ENCODE measurements at regions not wholly inside any gene's neighbourhood (a gene's known extent, or its start where the extent isn't known, plus 50 kb on each side); places are given as distances from the start of the nearest gene placed in this dataset.

DNA sequence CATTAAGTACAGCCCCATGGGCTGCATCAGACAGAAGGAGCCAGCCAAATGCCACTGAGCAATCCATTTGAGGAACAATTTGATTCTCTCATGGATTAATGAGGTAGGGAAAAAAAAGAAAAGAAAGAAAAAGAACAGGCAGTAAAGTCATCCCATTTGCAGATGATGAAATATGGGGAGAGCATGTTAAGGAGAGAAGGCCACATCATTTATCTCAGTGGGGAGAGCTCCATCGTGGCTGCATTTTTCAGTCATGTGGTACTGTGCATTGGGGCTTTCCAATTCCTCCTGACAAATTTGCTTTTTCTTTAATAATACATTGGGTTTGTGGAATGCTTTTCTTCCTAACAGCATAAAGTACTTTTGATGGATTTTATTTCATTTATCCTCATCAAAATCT is 375.2 kb upstream of the TLE4 start:
- Histone ChIP-seq H4K20me1 (replicated peaks; ENCODE audit: control insufficient read depth, extremely low read depth, insufficient read depth, low read length) (no peaks in the 10 kb centered on the region), H3K9me1 (replicated peaks; ENCODE audit: control insufficient read depth, extremely low read depth, insufficient read depth, low read length) (no peaks in the 10 kb centered on the region), H3K36me3 (ENCODE audit: control insufficient read depth in 2 of 2, extremely low read depth in 1 of 2, insufficient read depth in 2 of 2, low read length in 2 of 2) (no peaks in the 10 kb centered on the region), H2AFZ (ENCODE audit: low read depth, low read length) (no peak overlapping the region), H3K4me2 (ENCODE audit: insufficient read depth, low read length) (no peak overlapping the region), H3K9ac (replicated peaks; ENCODE audit: extremely low read depth, insufficient read depth, low read length) (no peak overlapping the region), H3K79me2 (ENCODE audit: control insufficient read depth, insufficient read depth, low read length) (no peaks in the 10 kb centered on the region), H3K27ac (ENCODE audit: insufficient read depth, low read depth, low read length) (no peak overlapping the region), H3K4me3 (replicated peaks in 1 of 3; ENCODE audit: insufficient read depth in 1 of 3, low read depth in 1 of 3, low read length in 3 of 3) (no peak overlapping the region), H3K4me1 (ENCODE audit: control insufficient read depth, extremely low read depth, insufficient read depth, low read length) (no peaks in the 10 kb centered on the region), H3K9me3 (replicated peaks; ENCODE audit: control insufficient read depth, insufficient read depth, low read length) (no peaks in the 10 kb centered on the region), H3K27me3 (ENCODE audit: control insufficient read depth in 2 of 2, insufficient read depth in 2 of 2, low read length in 2 of 2) (peaks cover 0 to 4% of the 10 kb centered on the region in 2 experiments)
- POLR2A ChIA-PET, result no interaction called here
- intact Hi-C loops (cut with micrococcal nuclease) (no loop called here), dilution Hi-C loops (cut with MboI; ENCODE audit: extremely low pct_ligation_motif_present, low sequenced_read_pairs) (no loop called here)
- no peak for DNase-seq (ENCODE audit: low read depth, low spot score)
- CTCF ChIA-PET, result interaction anchor here (1.6 kb wide), 1 partner anchor 8 kb away, joined by 3 read pairs; no protein-coding TSS in a partner anchor
- TF ChIP-seq, protein P1, sequence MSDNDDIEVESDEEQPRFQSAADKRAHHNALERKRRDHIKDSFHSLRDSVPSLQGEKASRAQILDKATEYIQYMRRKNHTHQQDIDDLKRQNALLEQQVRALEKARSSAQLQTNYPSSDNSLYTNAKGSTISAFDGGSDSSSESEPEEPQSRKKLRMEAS (IDR thresholded peaks at IDR 0.05; ENCODE audit: insufficient read depth, insufficient read length), result no peak
- TF ChIP-seq POLR2A (IDR thresholded peaks at IDR 0.05; ENCODE audit: low read depth, low read length) (no peak), MYC (IDR thresholded peaks at IDR 0.05; ENCODE audit: low read depth, low read length) (no peak), POLR2AphosphoS5 (IDR thresholded peaks at IDR 0.05; ENCODE audit: insufficient read depth, low read depth, low read length) (no peak), FOS (IDR thresholded peaks at IDR 0.05; ENCODE audit: borderline replicate concordance, insufficient read depth, low read length) (no peak), EZH2 (IDR thresholded peaks at IDR 0.05; ENCODE audit: borderline replicate concordance, low read depth, low read length, severe bottlenecking) (no peak), JUN (IDR thresholded peaks at IDR 0.05; ENCODE audit: borderline replicate concordance, insufficient read depth, insufficient read length, low read depth) (no peak), GATA2 (IDR thresholded peaks at IDR 0.05; ENCODE audit: insufficient read depth, insufficient read length, low read depth, low read length) (no peak)
- TF ChIP-seq, protein P2, sequence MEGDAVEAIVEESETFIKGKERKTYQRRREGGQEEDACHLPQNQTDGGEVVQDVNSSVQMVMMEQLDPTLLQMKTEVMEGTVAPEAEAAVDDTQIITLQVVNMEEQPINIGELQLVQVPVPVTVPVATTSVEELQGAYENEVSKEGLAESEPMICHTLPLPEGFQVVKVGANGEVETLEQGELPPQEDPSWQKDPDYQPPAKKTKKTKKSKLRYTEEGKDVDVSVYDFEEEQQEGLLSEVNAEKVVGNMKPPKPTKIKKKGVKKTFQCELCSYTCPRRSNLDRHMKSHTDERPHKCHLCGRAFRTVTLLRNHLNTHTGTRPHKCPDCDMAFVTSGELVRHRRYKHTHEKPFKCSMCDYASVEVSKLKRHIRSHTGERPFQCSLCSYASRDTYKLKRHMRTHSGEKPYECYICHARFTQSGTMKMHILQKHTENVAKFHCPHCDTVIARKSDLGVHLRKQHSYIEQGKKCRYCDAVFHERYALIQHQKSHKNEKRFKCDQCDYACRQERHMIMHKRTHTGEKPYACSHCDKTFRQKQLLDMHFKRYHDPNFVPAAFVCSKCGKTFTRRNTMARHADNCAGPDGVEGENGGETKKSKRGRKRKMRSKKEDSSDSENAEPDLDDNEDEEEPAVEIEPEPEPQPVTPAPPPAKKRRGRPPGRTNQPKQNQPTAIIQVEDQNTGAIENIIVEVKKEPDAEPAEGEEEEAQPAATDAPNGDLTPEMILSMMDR (IDR thresholded peaks at IDR 0.05; ENCODE audit: extremely low read depth in 1 of 2, insufficient read depth in 1 of 2, low read depth in 1 of 2, low read length in 2 of 2), result no peak
- BruUV-seq (replicated peaks), result no TSS peak
- no peak for FAIRE-seq
